K562 (cell line): ENCODE measurements at regions not wholly inside any gene's neighbourhood (a gene's known extent, or its start where the extent isn't known, plus 50 kb on each side); places are given as distances from the start of the nearest gene placed in this dataset.

Experiments used
- ATAC-seq: fragments of 200-7000 bp; cut with Tn5 transposase; 3 replicates; pipeline ENCODE4 v1.9.1; 2020; ENCODE audit warnings: moderate library complexity
- BruUV-seq: library from RNA; stranded (reverse); fragments of 400-500 nt; replicated peaks from 2 replicates; lab custom pipeline; 2021; lab: Mats Ljungman, UMichigan
- CTCF ChIA-PET: fragments of 300-600 bp; formaldehyde crosslinking; extraction: SDS; loops from one replicate; lab custom pipeline; 2021; ENCODE audit warnings: low intra/inter-chr PET ratio; lab: Yijun Ruan, JAX
- POLR2A ChIA-PET: fragments of 300-600, 350-650 bp; sonication (Branson Sonifier 250); formaldehyde crosslinking; extraction: SDS; loops from one replicate; lab custom pipeline; 2021; ENCODE audit warnings: antibody characterized with exemption, inconsistent platforms; lab: Yijun Ruan, JAX
- DNase-seq, 4 experiments: peaks; one replicate each; pipeline versions ENCODE4 v3.0.0 to v3.0.0-alpha.2; 2011 to 2018; ENCODE audit warnings: low spot score in 3 of 4, mixed read lengths in 3 of 4; ENCODE audit errors: extremely low read depth in 1 of 4
- FAIRE-seq: peaks from 2 replicates; lab custom pipeline; 2011; peaks lifted over from hg19 to GRCh38; lab: Jason Lieb, UNC
- H2AFZ ChIP-seq: 2 replicates; pipeline ENCODE4 v1.6.0; 2011; ENCODE audit warnings: low read depth, low read length, control low read depth, inconsistent platforms
- H3K27ac ChIP-seq: fragments of 200-600 bp; 3 replicates; pipeline ENCODE4 v1.8.0; 2011; ENCODE audit warnings: low read depth, mild to moderate bottlenecking, control low read depth, inconsistent platforms, low read length, moderate library complexity, mixed read lengths; ENCODE audit errors: extremely low read depth
- H3K27me3 ChIP-seq, 2 experiments: fragments of 300-600 bp in 1 of 2; 2 replicates in 1 of 2; 3 replicates in 1 of 2; pipeline versions ENCODE4 v1.6.0 to v1.8.0; 2011; ENCODE audit warnings: inconsistent platforms in 2 of 2, low read length in 2 of 2, mild to moderate bottlenecking in 1 of 2, mixed read lengths in 1 of 2, moderate library complexity in 1 of 2; ENCODE audit not compliant: control insufficient read depth in 2 of 2, insufficient read depth in 2 of 2
- H3K36me3 ChIP-seq: fragments of 300-600 bp; 3 replicates; pipeline ENCODE4 v1.8.0; 2011; ENCODE audit warnings: mild to moderate bottlenecking, low read length, inconsistent platforms; ENCODE audit not compliant: control insufficient read depth, insufficient read depth
- H3K4me1 ChIP-seq, 2 experiments: fragments of 200-600 bp in 1 of 2; replicated peaks in 1 of 2; 2 replicates in 1 of 2; 3 replicates in 1 of 2; pipeline versions ENCODE4 v1.5.1 to v1.8.0; 2011; ENCODE audit warnings: inconsistent platforms in 2 of 2, low read length in 2 of 2, mild to moderate bottlenecking in 1 of 2, mixed read lengths in 1 of 2, moderate library complexity in 1 of 2; ENCODE audit not compliant: control insufficient read depth in 2 of 2, insufficient read depth in 2 of 2
- H3K4me2 ChIP-seq: 2 replicates; pipeline ENCODE4 v1.6.1; 2011; ENCODE audit warnings: low read length, control low read depth, inconsistent platforms, mixed read lengths; ENCODE audit not compliant: insufficient read depth
- H3K4me3 ChIP-seq: fragments of 200-600 bp; sonication (generic), shearing (Covaris generic); 2 replicates; pipeline ENCODE4 v1.5.1; 2016; ENCODE audit warnings: control low read depth, inconsistent platforms
- H3K79me2 ChIP-seq: fragments of 200-600 bp; 3 replicates; pipeline ENCODE4 v1.8.0; 2011; ENCODE audit warnings: low read length, inconsistent platforms; ENCODE audit not compliant: control insufficient read depth, insufficient read depth
- H3K9ac ChIP-seq, 2 experiments: 2 replicates each; pipeline versions ENCODE4 v1.6.0 to v1.6.1; 2011; ENCODE audit warnings: low read depth in 2 of 2, low read length in 2 of 2, control low read depth in 1 of 2, inconsistent platforms in 1 of 2, mild to moderate bottlenecking in 1 of 2, mixed read lengths in 1 of 2; ENCODE audit not compliant: insufficient read depth in 1 of 2
- H3K9me1 ChIP-seq: one replicate; pipeline ENCODE4 v1.6.0; 2011; ENCODE audit warnings: inconsistent platforms, mild to moderate bottlenecking, low read length, moderate library complexity; ENCODE audit not compliant: control insufficient read depth, insufficient read depth
- H3K9me3 ChIP-seq: replicated peaks from 2 replicates; pipeline ENCODE4 v1.5.1; 2011; ENCODE audit warnings: low read depth, low read length, inconsistent platforms; ENCODE audit not compliant: control insufficient read depth, insufficient read depth
- H4K20me1 ChIP-seq: replicated peaks from 2 replicates; pipeline ENCODE4 v1.6.1; 2011; ENCODE audit warnings: low read length, inconsistent platforms, mixed read lengths; ENCODE audit not compliant: control insufficient read depth, insufficient read depth
- C11orf30 ChIP-seq: fragments of 450-650 bp; IDR thresholded peaks from 2 replicates; pipeline ENCODE4 v1.6.1; 2016; ENCODE audit warnings: low read depth, mild to moderate bottlenecking
- CCAR2 ChIP-seq: fragments of 200-400 bp; formaldehyde crosslinking; IDR thresholded peaks from 2 replicates; pipeline ENCODE4 v1.6.1; 2017; ENCODE audit warnings: mild to moderate bottlenecking, low read depth, low read length
- GTF2A2 ChIP-seq: IDR thresholded peaks from 2 replicates; pipeline ENCODE4 v1.6.1; 2016; ENCODE audit warnings: mild to moderate bottlenecking, missing genetic modification characterization, missing compliant biosample characterization
- HOXB6 ChIP-seq: fragments of 250-450 bp; sonication (Bioruptor Pico); IDR thresholded peaks from 2 replicates; pipeline ENCODE4 v1.5.1; 2022; ENCODE audit warnings: mild to moderate bottlenecking, borderline replicate concordance
- MAFF ChIP-seq: IDR thresholded peaks from 2 replicates; pipeline ENCODE4 v1.6.1; 2012; ENCODE audit warnings: low read length, improper control_type of control experiment
- MAFG ChIP-seq: fragments of 450-650 bp; conservative IDR thresholded peaks from 2 replicates; pipeline ENCODE4 v1.6.1; 2016; ENCODE audit warnings: missing genetic modification characterization, missing compliant biosample characterization
- MAFK ChIP-seq: IDR thresholded peaks from 2 replicates; pipeline ENCODE4 v1.6.1; 2011; ENCODE audit warnings: low read length, improper control_type of control experiment
- PRMT5 ChIP-seq: sonication (generic); formaldehyde crosslinking; IDR thresholded peaks from 2 replicates; pipeline ENCODE4 v1.5.0; 2020; ENCODE audit warnings: missing genetic modification reagents
- RFX5 ChIP-seq: IDR thresholded peaks from 2 replicates; pipeline ENCODE4 v1.6.1; 2011; ENCODE audit warnings: low read depth, mild to moderate bottlenecking, improper control_type of control experiment, low read length
- RUNX1 ChIP-seq: sonication (generic); IDR thresholded peaks from 2 replicates; pipeline ENCODE4 v1.6.1; 2016; ENCODE audit warnings: antibody characterized with exemption, low read depth
- ZNF316 ChIP-seq: fragments of 450-650 bp; IDR thresholded peaks from 2 replicates; pipeline ENCODE4 v1.6.1; 2016
- WGBS: fragments of 100-300 bp; shearing (Covaris generic); methylation state at CpG from one replicate; pipeline ENCODE4 v1.1.6; 2016; ENCODE audit warnings: low coverage, mixed read lengths; ENCODE audit not compliant: insufficient coverage; ENCODE audit errors: missing lambda C conversion rate; 5-methylcytosine and 5-hydroxymethylcytosine counted together
- in situ Hi-C: fragments of 300-500 bp; cut with MboI; formaldehyde crosslinking; loops from 4 replicates; pipeline ENCODE4 v1.15.0; 2018; ENCODE audit warnings: inconsistent platforms, mixed read lengths
- intact Hi-C: fragments of 100-400 bp; cut with micrococcal nuclease; formaldehyde crosslinking; loops from 2 replicates; pipeline ENCODE4 v1.14.2; 2022
- TF ChIP-seq, protein P1 (sequence below): fragments of 450-650 bp; IDR thresholded peaks from 2 replicates; pipeline ENCODE4 v1.7.1; 2018; ENCODE audit warnings: mild to moderate bottlenecking, low read depth; ENCODE audit not compliant: partially characterized antibody

DNA sequence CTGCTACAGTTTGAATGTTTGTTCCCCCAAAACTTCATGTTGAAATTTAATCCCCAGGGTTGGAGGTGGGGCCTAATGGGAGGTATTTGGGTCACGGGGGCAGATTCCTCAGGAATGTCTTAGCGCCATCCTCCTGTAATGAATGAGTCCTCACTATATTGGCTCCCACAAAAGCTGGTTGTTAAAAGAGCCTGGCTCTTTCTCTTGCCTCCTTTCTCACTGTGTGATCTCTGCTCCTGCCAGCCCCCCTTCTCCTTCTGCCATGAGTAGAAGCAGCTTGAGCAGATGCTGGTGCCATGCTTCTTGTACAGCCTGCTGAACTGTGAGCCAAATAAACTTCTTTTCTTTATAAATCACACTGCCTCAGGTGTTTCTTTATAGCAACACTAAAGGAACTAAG is 721.0 kb upstream of the PKDCC start (continued):
- no peak for TF ChIP-seq CCAR2
- TF ChIP-seq RFX5, result no peak
- no peak for TF ChIP-seq RUNX1
- no peak for TF ChIP-seq HOXB6 (CRISPR knock-in tag)

DNA sequence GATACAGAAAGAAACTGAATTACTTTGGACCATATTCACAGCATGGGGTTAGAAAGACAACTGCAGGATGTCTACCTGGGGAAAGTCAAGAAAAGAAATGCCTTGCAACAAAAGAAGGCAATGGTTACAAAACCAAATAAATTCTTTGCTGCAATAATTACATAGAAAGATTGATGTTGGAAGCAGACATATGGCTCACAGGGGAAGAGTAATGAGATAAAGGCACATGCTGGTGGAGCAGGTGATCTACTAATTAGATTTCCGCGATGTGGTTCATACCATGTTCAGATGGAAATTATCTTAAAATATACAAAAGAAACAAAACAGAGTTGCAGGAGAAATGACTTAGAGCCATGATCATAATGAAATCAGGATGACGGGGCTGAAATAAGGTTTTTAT is 718.8 kb upstream of the PKDCC start:
- no peaks in the 10 kb centered on the region for H3K9me1 ChIP-seq
- intact Hi-C loops (no loop called here), in situ Hi-C loops (no loop called here)
- no peak for TF ChIP-seq PRMT5 (CRISPR knock-in tag)
- CTCF ChIA-PET, result no interaction called here
- H3K27ac ChIP-seq, result no peak overlapping the region
- no peaks in the 10 kb centered on the region for H3K36me3 ChIP-seq
- no peak overlapping the region for H2AFZ ChIP-seq
- H3K4me2 ChIP-seq, result no peak overlapping the region
- POLR2A ChIA-PET, result no interaction called here
- no peak for DNase-seq
- 0% methylated on average over 3 of the region's 3 CpGs for WGBS
- no peak for FAIRE-seq
- H3K4me3 ChIP-seq, result no peak overlapping the region
- no peaks in the 10 kb centered on the region for H4K20me1 ChIP-seq
- no peaks in the 10 kb centered on the region for H3K9me3 ChIP-seq
- H3K9ac ChIP-seq, result no peak overlapping the region
- no peaks in the 10 kb centered on the region for H3K27me3 ChIP-seq
- no peaks in the 10 kb centered on the region for H3K79me2 ChIP-seq
- BruUV-seq, result no TSS peak
- no peak for ATAC-seq
- no peaks in the 10 kb centered on the region for H3K4me1 ChIP-seq

DNA sequence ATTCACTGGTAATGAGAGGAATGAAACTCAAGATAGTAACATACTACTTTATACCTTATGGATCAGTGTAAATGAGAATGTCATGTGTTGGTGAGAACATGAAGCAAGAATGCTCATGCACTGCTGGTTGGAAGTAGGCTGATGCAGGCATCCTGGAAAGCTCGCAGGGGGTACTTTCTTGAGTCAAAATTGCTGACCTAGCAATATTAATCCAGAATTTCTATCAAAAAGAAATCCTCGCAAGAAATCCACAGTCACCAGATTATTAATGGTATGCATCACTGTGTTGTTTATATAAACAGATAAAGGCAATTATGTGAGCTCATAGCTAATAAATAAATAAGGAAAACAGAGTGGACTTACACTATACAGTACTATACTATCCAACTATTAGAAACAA is 713.7 kb upstream of the PKDCC start:
- BruUV-seq, result no TSS peak
- H3K36me3 ChIP-seq, result no peaks in the 10 kb centered on the region
- no peak overlapping the region for H3K4me3 ChIP-seq
- H4K20me1 ChIP-seq, result no peaks in the 10 kb centered on the region
- ATAC-seq, result no peak
- ChIA-PET CTCF (no interaction called here), POLR2A (no interaction called here)
- no peaks in the 10 kb centered on the region for H3K9me3 ChIP-seq
- H3K27ac ChIP-seq, result no peak overlapping the region
- no peak for FAIRE-seq
- in situ Hi-C loops (no loop called here), intact Hi-C loops (no loop called here)
- H3K27me3 ChIP-seq, result no peaks in the 10 kb centered on the region
- H3K9me1 ChIP-seq, result no peaks in the 10 kb centered on the region
- no peak overlapping the region for H3K4me2 ChIP-seq
- peak; percentile 77 for TF ChIP-seq ZNF316
- TF ChIP-seq MAFF, result peak; percentile 94
- TF ChIP-seq GTF2A2 (tag), result no peak
- peak; percentile 96 for TF ChIP-seq MAFK
- TF ChIP-seq, protein P1, sequence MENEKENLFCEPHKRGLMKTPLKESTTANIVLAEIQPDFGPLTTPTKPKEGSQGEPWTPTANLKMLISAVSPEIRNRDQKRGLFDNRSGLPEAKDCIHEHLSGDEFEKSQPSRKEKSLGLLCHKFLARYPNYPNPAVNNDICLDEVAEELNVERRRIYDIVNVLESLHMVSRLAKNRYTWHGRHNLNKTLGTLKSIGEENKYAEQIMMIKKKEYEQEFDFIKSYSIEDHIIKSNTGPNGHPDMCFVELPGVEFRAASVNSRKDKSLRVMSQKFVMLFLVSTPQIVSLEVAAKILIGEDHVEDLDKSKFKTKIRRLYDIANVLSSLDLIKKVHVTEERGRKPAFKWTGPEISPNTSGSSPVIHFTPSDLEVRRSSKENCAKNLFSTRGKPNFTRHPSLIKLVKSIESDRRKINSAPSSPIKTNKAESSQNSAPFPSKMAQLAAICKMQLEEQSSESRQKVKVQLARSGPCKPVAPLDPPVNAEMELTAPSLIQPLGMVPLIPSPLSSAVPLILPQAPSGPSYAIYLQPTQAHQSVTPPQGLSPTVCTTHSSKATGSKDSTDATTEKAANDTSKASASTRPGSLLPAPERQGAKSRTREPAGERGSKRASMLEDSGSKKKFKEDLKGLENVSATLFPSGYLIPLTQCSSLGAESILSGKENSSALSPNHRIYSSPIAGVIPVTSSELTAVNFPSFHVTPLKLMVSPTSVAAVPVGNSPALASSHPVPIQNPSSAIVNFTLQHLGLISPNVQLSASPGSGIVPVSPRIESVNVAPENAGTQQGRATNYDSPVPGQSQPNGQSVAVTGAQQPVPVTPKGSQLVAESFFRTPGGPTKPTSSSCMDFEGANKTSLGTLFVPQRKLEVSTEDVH, result no peak
- peak; percentile 54; the same call in 1 of the 2 replicates for TF ChIP-seq C11orf30
- TF ChIP-seq MAFG, result peak; percentile 76
- no peak overlapping the region for H2AFZ ChIP-seq
- no peak for DNase-seq
- 0% methylated on average over 2 of the region's 2 CpGs for WGBS
- H3K79me2 ChIP-seq, result no peaks in the 10 kb centered on the region
- no peak overlapping the region for H3K9ac ChIP-seq
- H3K4me1 ChIP-seq, result no peaks in the 10 kb centered on the region
